ENCODE measurements at regions not wholly inside any gene's neighbourhood (a gene's known extent, or its start where the extent isn't known, plus 50 kb on each side); places are given as distances from the start of the nearest gene placed in this dataset.

DNA sequence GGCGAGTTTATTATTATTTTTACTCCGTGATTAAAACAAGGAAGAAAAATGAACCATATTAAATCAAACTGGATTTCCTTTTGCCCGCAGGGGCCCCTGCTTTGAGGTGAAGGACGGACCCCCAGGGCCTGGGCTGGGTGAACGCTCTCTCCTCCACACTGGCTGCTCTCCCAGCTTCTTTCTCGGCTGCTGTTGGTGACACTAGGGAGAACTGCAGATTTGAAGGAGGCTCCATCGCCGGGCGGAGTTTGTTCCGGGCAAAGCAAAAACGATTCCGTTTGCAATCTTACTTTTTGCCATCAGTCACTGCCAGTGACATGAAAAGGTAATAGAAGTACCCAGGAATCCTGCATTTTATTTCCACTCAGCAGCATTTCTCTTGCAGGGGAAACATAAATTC, 221.6 kb upstream of the SDK2 start:
- no peaks in the 10 kb centered on the region for H3K9me3 Mint-ChIP-seq (ENCODE audit: unreplicated experiment)
- TF ChIP-seq, protein P1, sequence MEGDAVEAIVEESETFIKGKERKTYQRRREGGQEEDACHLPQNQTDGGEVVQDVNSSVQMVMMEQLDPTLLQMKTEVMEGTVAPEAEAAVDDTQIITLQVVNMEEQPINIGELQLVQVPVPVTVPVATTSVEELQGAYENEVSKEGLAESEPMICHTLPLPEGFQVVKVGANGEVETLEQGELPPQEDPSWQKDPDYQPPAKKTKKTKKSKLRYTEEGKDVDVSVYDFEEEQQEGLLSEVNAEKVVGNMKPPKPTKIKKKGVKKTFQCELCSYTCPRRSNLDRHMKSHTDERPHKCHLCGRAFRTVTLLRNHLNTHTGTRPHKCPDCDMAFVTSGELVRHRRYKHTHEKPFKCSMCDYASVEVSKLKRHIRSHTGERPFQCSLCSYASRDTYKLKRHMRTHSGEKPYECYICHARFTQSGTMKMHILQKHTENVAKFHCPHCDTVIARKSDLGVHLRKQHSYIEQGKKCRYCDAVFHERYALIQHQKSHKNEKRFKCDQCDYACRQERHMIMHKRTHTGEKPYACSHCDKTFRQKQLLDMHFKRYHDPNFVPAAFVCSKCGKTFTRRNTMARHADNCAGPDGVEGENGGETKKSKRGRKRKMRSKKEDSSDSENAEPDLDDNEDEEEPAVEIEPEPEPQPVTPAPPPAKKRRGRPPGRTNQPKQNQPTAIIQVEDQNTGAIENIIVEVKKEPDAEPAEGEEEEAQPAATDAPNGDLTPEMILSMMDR (IDR thresholded peaks at IDR 0.05; ENCODE audit: unreplicated experiment): no peak
- no peaks in the 10 kb centered on the region for H3K4me1 Mint-ChIP-seq (ENCODE audit: unreplicated experiment)
- no peak for DNase-seq (ENCODE audit: low spot score)
- peaks cover 2% of the 10 kb centered on the region for H3K27me3 Mint-ChIP-seq (ENCODE audit: unreplicated experiment)
- H3K27ac Mint-ChIP-seq (ENCODE audit: unreplicated experiment): no peak overlapping the region
- no peaks in the 10 kb centered on the region for H3K36me3 Mint-ChIP-seq (ENCODE audit: low read depth, unreplicated experiment)
- no peak overlapping the region for H3K4me3 Mint-ChIP-seq (ENCODE audit: unreplicated experiment)

DNA sequence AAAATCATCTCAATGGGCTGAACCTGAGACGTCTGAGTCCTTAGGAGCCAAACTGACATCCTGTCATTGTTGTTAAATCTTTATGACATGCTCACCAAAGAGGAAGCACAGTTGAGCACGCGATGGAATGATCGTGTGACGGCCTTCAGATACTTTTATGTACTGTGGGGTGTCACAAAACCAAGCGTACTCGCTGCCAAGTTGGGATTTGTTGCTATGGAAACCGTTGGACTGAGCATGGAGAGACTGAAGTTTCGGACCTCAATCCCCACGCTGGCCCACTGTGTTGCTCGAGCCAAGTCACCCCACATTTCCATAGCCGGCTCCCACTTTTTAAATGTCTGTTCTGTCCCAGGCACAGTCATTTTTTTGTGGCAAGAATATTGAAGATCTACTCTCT, 222.8 kb upstream of the SDK2 start:
- Mint-ChIP-seq H3K4me1 (ENCODE audit: unreplicated experiment) (no peaks in the 10 kb centered on the region), H3K4me3 (ENCODE audit: unreplicated experiment) (no peak overlapping the region), H3K9me3 (ENCODE audit: unreplicated experiment) (no peaks in the 10 kb centered on the region), H3K27ac (ENCODE audit: unreplicated experiment) (no peak overlapping the region), H3K27me3 (ENCODE audit: unreplicated experiment) (peaks cover 2% of the 10 kb centered on the region), H3K36me3 (ENCODE audit: low read depth, unreplicated experiment) (no peaks in the 10 kb centered on the region)
- DNase-seq (ENCODE audit: low spot score): no peak
- TF ChIP-seq, protein P1 (IDR thresholded peaks at IDR 0.05; ENCODE audit: unreplicated experiment): no peak

DNA sequence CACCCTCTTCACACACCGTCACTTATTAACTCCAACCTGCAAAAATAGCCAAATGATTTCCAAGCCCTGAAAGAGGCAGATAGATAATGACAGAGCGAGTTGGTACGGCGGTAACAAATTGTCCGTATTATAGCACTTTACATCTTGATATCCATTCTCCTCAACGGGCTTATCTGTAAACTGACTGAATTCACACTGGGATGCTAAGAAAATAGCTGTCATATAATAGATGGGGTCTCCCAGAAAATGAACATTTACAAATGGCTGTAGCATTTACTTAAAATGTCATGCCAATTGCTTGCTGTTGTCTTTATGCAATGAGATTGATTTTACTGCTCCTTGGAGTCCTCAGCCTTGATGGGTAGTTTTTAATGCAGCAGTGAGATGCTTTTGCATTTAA, 225.8 kb upstream of the SDK2 start:
- H3K4me1 Mint-ChIP-seq (ENCODE audit: unreplicated experiment): no peaks in the 10 kb centered on the region
- H3K27ac Mint-ChIP-seq (ENCODE audit: unreplicated experiment): no peak overlapping the region
- no peaks in the 10 kb centered on the region for H3K27me3 Mint-ChIP-seq (ENCODE audit: unreplicated experiment)
- no peaks in the 10 kb centered on the region for H3K36me3 Mint-ChIP-seq (ENCODE audit: low read depth, unreplicated experiment)
- H3K9me3 Mint-ChIP-seq (ENCODE audit: unreplicated experiment): no peaks in the 10 kb centered on the region
- TF ChIP-seq, protein P1 (IDR thresholded peaks at IDR 0.05; ENCODE audit: unreplicated experiment): no peak
- no peak overlapping the region for H3K4me3 Mint-ChIP-seq (ENCODE audit: unreplicated experiment)
- no peak for DNase-seq (ENCODE audit: low spot score)

DNA sequence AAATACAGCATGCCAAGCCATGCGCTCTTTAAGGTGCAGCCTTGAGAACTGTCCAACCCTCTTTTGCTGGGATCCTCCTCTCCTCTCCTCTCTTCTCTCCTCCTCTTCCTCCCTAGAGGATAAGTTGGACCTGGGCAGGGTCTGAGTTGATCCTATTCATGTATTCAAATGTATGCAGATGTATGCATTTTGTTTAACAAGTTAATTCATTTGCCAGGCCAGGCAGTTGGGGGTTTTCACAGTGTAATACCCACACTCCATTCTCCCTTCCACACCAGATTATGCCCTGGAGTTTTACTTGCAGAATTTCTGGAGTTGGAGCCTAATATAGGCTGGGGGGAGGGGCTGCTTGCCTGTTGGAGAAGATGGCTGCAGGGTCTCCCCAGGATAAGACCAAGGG, 226.2 kb upstream of the SDK2 start:
- no peaks in the 10 kb centered on the region for H3K36me3 Mint-ChIP-seq (ENCODE audit: low read depth, unreplicated experiment)
- TF ChIP-seq, protein P1 (IDR thresholded peaks at IDR 0.05; ENCODE audit: unreplicated experiment): no peak
- H3K4me3 Mint-ChIP-seq (ENCODE audit: unreplicated experiment): no peak overlapping the region
- H3K27ac Mint-ChIP-seq (ENCODE audit: unreplicated experiment): no peak overlapping the region
- H3K9me3 Mint-ChIP-seq (ENCODE audit: unreplicated experiment): no peaks in the 10 kb centered on the region
- no peaks in the 10 kb centered on the region for H3K4me1 Mint-ChIP-seq (ENCODE audit: unreplicated experiment)
- H3K27me3 Mint-ChIP-seq (ENCODE audit: unreplicated experiment): no peaks in the 10 kb centered on the region
- DNase-seq (ENCODE audit: low spot score): no peak

DNA sequence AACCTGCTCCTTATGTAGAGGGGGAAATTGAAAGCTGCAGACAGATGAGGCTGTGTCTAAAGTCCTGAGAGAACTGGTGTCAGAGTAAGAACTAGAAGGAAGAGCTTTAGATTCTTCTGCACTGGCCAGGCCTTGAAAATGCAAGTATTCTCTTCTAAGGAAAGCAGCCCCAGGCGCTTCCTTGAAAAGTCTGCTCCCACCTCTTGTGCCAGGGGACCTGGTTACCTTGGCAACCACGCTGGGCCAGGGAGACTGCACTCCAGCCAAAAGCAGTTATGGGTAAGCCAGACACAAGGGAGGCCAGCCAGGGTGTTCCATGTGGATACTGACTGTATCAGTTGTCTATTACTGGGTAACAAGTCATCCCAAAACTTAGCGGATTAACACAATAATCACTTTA, 228.6 kb upstream of the SDK2 start:
- no peak overlapping the region for H3K4me3 Mint-ChIP-seq (ENCODE audit: unreplicated experiment)
- no peaks in the 10 kb centered on the region for H3K27me3 Mint-ChIP-seq (ENCODE audit: unreplicated experiment)
- TF ChIP-seq, protein P1 (IDR thresholded peaks at IDR 0.05; ENCODE audit: unreplicated experiment): no peak
- H3K36me3 Mint-ChIP-seq (ENCODE audit: low read depth, unreplicated experiment): no peaks in the 10 kb centered on the region
- H3K27ac Mint-ChIP-seq (ENCODE audit: unreplicated experiment): no peak overlapping the region
- no peak for DNase-seq (ENCODE audit: low spot score)
- no peaks in the 10 kb centered on the region for H3K9me3 Mint-ChIP-seq (ENCODE audit: unreplicated experiment)
- H3K4me1 Mint-ChIP-seq (ENCODE audit: unreplicated experiment): no peaks in the 10 kb centered on the region

Data from endothelial cell (in vitro differentiated cells).